ENCODE measurements at regions not wholly inside any gene's neighbourhood (a gene's known extent, or its start where the extent isn't known, plus 50 kb on each side); places are given as distances from the start of the nearest gene placed in this dataset.
"Not testable (repeated sequence)": the region's sequence is repeated elsewhere in the genome, so short reads cannot be mapped to it uniquely, and the experiment has no call there.

GRCh38 chr6:113755449-113756289, 101.5 kb upstream of the MARCKS start:
- no peak for DNase-seq

- DNase-seq: no peak
Observed at GRCh38 chr6:113756290-113756665, 100.9 kb upstream of the MARCKS start.

- no peak for DNase-seq
Observed at GRCh38 chr6:113758214-113758613, 98.9 kb upstream of the MARCKS start.

GRCh38 chr6:113758826-113759574, 98.1 kb upstream of the MARCKS start:
- DNase-seq: no peak

GRCh38 chr6:113762641-113763040, 94.5 kb upstream of the MARCKS start:
- DNase-seq: no peak

GRCh38 chr6:113763311-113763766, 93.8 kb upstream of the MARCKS start:
- DNase-seq: no peak

- DNase-seq: no peak
Observed at GRCh38 chr6:113763876-113764275, 93.3 kb upstream of the MARCKS start.

- DNase-seq: no peak
Observed at GRCh38 chr6:113765909-113766308, 91.2 kb upstream of the MARCKS start.

GRCh38 chr6:113767985-113768384, 89.2 kb upstream of the MARCKS start:
- no peak for DNase-seq

GRCh38 chr6:113772961-113773360, 84.2 kb upstream of the MARCKS start:
- DNase-seq: no peak

- no peak for DNase-seq
Observed at GRCh38 chr6:113774127-113774825, 82.9 kb upstream of the MARCKS start.

GRCh38 chr6:113776998-113777397, 80.1 kb upstream of the MARCKS start:
- DNase-seq: no peak

GRCh38 chr6:113777601-113778000, 79.5 kb upstream of the MARCKS start:
- no peak for DNase-seq

- no peak for DNase-seq
Observed at GRCh38 chr6:113779656-113780055, 77.5 kb upstream of the MARCKS start.

GRCh38 chr6:113782636-113783035, 74.5 kb upstream of the MARCKS start:
- DNase-seq: no peak

GRCh38 chr6:113786168-113786567, 71.0 kb upstream of the MARCKS start:
- DNase-seq: no peak

- DNase-seq: no peak
Observed at GRCh38 chr6:113788586-113788985, 68.6 kb upstream of the MARCKS start.

- DNase-seq: not testable (repeated sequence)
Observed at GRCh38 chr6:113791225-113791624, 65.9 kb upstream of the MARCKS start.

- DNase-seq: not testable (repeated sequence)
Observed at GRCh38 chr6:113795371-113795770, 61.8 kb upstream of the MARCKS start.

GRCh38 chr6:113796038-113796437, 61.1 kb upstream of the MARCKS start:
- DNase-seq: no peak

- no peak for DNase-seq
Observed at GRCh38 chr6:113802779-113803178, 54.4 kb upstream of the MARCKS start.

- DNase-seq: no peak
Observed at GRCh38 chr6:113805173-113805790, 51.9 kb upstream of the MARCKS start.

Measured in CD4-positive, alpha-beta T cell treated with Interleukin-4 for 4 hours (primary cell).